SK-N-SH treated with all-trans-retinoic acid at 6 μM for 48 hours (cell line): ENCODE measurements at regions not wholly inside any gene's neighbourhood (a gene's known extent, or its start where the extent isn't known, plus 50 kb on each side); places are given as distances from the start of the nearest gene placed in this dataset.

Experiments
- ARNTL ChIP-seq: fragments of 450-650 bp; formaldehyde crosslinking; IDR thresholded peaks from 2 replicates; pipeline ENCODE4 v1.5.0; 2020; ENCODE audit warnings: low read depth, mild to moderate bottlenecking, moderate library complexity, borderline replicate concordance
- GLIS3 ChIP-seq: fragments of 250-450 bp; sonication (Bioruptor Pico); IDR thresholded peaks from 2 replicates; pipeline ENCODE4 v1.5.0; 2020; ENCODE audit warnings: mild to moderate bottlenecking, moderate library complexity
- TOX ChIP-seq: fragments of 250-450 bp; sonication (Bioruptor Pico); IDR thresholded peaks from 2 replicates; pipeline ENCODE4 v1.8.0; 2021; ENCODE audit warnings: mild to moderate bottlenecking, moderate library complexity, borderline replicate concordance
- ZFP3 ChIP-seq: fragments of 250-450 bp; sonication (Bioruptor Pico); IDR thresholded peaks from 2 replicates; pipeline ENCODE4 v1.5.0; 2020; ENCODE audit warnings: mild to moderate bottlenecking, moderate library complexity
- ZNF70 ChIP-seq: fragments of 450-650 bp; formaldehyde crosslinking; IDR thresholded peaks from 2 replicates; pipeline ENCODE4 v1.5.0; 2020; ENCODE audit warnings: mild to moderate bottlenecking, moderate library complexity
- ZNF8 ChIP-seq: fragments of 450-650 bp; formaldehyde crosslinking; IDR thresholded peaks from 2 replicates; pipeline ENCODE4 v1.5.0; 2020; ENCODE audit warnings: mild to moderate bottlenecking, moderate library complexity
- TF ChIP-seq, protein P1 (sequence below): fragments of 250-450 bp; sonication (Bioruptor Pico); IDR thresholded peaks from 2 replicates; pipeline ENCODE4 v1.5.1; 2020; ENCODE audit warnings: low read depth, mild to moderate bottlenecking, moderate library complexity
- TF ChIP-seq, protein P2 (sequence below): fragments of 250-450 bp; sonication (Bioruptor Pico); IDR thresholded peaks from 2 replicates; pipeline ENCODE4 v1.5.1; 2021; ENCODE audit warnings: mild to moderate bottlenecking, moderate library complexity

DNA sequence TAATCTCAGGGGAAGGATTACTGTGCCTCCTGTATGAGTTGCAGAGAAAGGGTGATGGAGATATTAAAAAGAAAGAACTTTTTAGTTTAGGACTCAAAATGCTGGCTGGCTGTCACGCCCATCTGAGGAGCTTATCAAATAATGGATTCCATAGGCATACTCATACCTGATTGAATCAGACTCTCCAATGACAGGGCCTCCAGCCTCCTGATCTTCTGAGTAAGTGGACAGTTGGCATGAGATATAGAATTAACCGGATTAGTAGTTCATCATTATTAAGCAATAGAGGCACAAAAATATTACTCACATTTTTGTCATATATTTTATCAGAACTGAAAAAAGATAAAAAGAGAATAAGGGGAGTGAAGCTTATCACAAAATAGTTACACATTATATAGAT is 157.0 kb upstream of the RASA1 start:
- TF ChIP-seq ZFP3: no peak
- no peak for TF ChIP-seq TOX (CRISPR knock-in tag)
- TF ChIP-seq ARNTL: no peak
- TF ChIP-seq, protein P1, sequence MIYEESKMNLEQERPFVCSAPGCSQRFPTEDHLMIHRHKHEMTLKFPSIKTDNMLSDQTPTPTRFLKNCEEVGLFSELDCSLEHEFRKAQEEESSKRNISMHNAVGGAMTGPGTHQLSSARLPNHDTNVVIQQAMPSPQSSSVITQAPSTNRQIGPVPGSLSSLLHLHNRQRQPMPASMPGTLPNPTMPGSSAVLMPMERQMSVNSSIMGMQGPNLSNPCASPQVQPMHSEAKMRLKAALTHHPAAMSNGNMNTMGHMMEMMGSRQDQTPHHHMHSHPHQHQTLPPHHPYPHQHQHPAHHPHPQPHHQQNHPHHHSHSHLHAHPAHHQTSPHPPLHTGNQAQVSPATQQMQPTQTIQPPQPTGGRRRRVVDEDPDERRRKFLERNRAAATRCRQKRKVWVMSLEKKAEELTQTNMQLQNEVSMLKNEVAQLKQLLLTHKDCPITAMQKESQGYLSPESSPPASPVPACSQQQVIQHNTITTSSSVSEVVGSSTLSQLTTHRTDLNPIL (CRISPR knock-in tag): no peak
- TF ChIP-seq, protein P2, sequence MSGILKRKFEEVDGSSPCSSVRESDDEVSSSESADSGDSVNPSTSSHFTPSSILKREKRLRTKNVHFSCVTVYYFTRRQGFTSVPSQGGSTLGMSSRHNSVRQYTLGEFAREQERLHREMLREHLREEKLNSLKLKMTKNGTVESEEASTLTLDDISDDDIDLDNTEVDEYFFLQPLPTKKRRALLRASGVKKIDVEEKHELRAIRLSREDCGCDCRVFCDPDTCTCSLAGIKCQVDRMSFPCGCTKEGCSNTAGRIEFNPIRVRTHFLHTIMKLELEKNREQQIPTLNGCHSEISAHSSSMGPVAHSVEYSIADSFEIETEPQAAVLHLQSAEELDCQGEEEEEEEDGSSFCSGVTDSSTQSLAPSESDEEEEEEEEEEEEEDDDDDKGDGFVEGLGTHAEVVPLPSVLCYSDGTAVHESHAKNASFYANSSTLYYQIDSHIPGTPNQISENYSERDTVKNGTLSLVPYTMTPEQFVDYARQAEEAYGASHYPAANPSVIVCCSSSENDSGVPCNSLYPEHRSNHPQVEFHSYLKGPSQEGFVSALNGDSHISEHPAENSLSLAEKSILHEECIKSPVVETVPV: no peak
- no peak for TF ChIP-seq ZNF8 (CRISPR knock-in tag)
- TF ChIP-seq GLIS3 (CRISPR knock-in tag): no peak
- TF ChIP-seq ZNF70: no peak
